IMR-90 (cell line): ENCODE measurements at regions not wholly inside any gene's neighbourhood (a gene's known extent, or its start where the extent isn't known, plus 50 kb on each side); places are given as distances from the start of the nearest gene placed in this dataset.

ENCODE experiments used
- ATAC-seq: fragments of 200-7000 bp; cut with Tn5 transposase; 2 replicates; pipeline ENCODE4 v1.9.1; 2020; ENCODE audit warnings: low read depth, mild to moderate bottlenecking, moderate library complexity
- BruUV-seq: library from RNA; stranded (reverse); fragments of 400-500 nt; replicated peaks from 2 replicates; lab custom pipeline; 2021; lab: Mats Ljungman, UMichigan
- CTCF ChIA-PET: fragments of 300-600 bp; formaldehyde crosslinking; extraction: SDS; loops from one replicate; lab custom pipeline; 2021; ENCODE audit warnings: antibody characterized with exemption; lab: Yijun Ruan, JAX
- POLR2A ChIA-PET: fragments of 300-600 bp; sonication (Branson Sonifier 250); formaldehyde crosslinking; loops from one replicate; lab custom pipeline; 2022; ENCODE audit warnings: antibody characterized with exemption; ENCODE audit not compliant: unreplicated experiment; lab: Charles Lee
- DNase-seq: peaks from one replicate; pipeline ENCODE4 v3.0.0; 2013
- H2AFZ ChIP-seq: replicated peaks from 2 replicates; pipeline ENCODE3; 2013; ENCODE audit warnings: low read length, mild to moderate bottlenecking; ENCODE audit not compliant: poor library complexity
- H2AK5ac ChIP-seq: 2 replicates; pipeline ENCODE4 v1.6.1; 2013; ENCODE audit warnings: low read depth, low read length, inconsistent platforms
- H2AK9ac ChIP-seq: replicated peaks from 2 replicates; pipeline ENCODE3; 2013; ENCODE audit warnings: mild to moderate bottlenecking, low read depth, low read length, moderate library complexity; ENCODE audit not compliant: poor library complexity
- H2BK120ac ChIP-seq: 2 replicates; pipeline ENCODE4 v1.6.1; 2013; ENCODE audit warnings: low read depth, low read length, inconsistent platforms
- H2BK15ac ChIP-seq: 3 replicates; pipeline ENCODE4 v1.6.1; 2013; ENCODE audit warnings: low read depth, low read length, inconsistent platforms
- H2BK20ac ChIP-seq: 2 replicates; pipeline ENCODE4 v1.6.1; 2013; ENCODE audit warnings: low read depth, mild to moderate bottlenecking, inconsistent platforms, low read length, moderate library complexity
- H2BK5ac ChIP-seq: 2 replicates; pipeline ENCODE4 v1.6.1; 2013; ENCODE audit warnings: mild to moderate bottlenecking, low read depth, low read length, inconsistent platforms; ENCODE audit not compliant: poor library complexity, severe bottlenecking
- H3K14ac ChIP-seq: replicated peaks from 2 replicates; pipeline ENCODE4 v1.6.1; 2013; ENCODE audit warnings: low read depth, low read length, inconsistent platforms
- H3K18ac ChIP-seq: 2 replicates; pipeline ENCODE4 v1.6.1; 2013; ENCODE audit warnings: low read depth, low read length, control low read depth
- H3K23ac ChIP-seq: 2 replicates; pipeline ENCODE4 v1.6.1; 2013; ENCODE audit warnings: low read depth, low read length, inconsistent platforms
- H3K27ac ChIP-seq: 2 replicates; pipeline ENCODE4 v1.5.1; 2013; ENCODE audit warnings: mild to moderate bottlenecking, control low read depth, low read length; ENCODE audit not compliant: insufficient read depth
- H3K27me3 ChIP-seq: 2 replicates; pipeline ENCODE4 v1.6.1; 2013; ENCODE audit warnings: low read length; ENCODE audit not compliant: control insufficient read depth, insufficient read depth
- H3K36me3 ChIP-seq: 2 replicates; pipeline ENCODE4 v1.6.1; 2013; ENCODE audit warnings: low read length, mixed read lengths; ENCODE audit not compliant: control insufficient read depth, insufficient read depth
- H3K4ac ChIP-seq: 2 replicates; pipeline ENCODE4 v1.6.1; 2013; ENCODE audit warnings: low read depth, low read length, inconsistent platforms
- H3K4me1 ChIP-seq: 2 replicates; pipeline ENCODE4 v1.6.1; 2013; ENCODE audit warnings: low read length, mixed read lengths; ENCODE audit not compliant: control insufficient read depth, insufficient read depth
- H3K4me2 ChIP-seq: 2 replicates; pipeline ENCODE4 v1.6.1; 2013; ENCODE audit warnings: low read depth, mild to moderate bottlenecking, control low read depth, low read length, moderate library complexity
- H3K4me3 ChIP-seq: 2 replicates; pipeline ENCODE4 v1.5.1; 2013; ENCODE audit warnings: low read depth, mild to moderate bottlenecking, control low read depth, low read length, moderate library complexity; ENCODE audit not compliant: insufficient read depth
- H3K56ac ChIP-seq: 2 replicates; pipeline ENCODE4 v1.6.1; 2013; ENCODE audit warnings: low read length, inconsistent platforms; ENCODE audit not compliant: insufficient read depth; ENCODE audit errors: extremely low read depth
- H3K79me1 ChIP-seq, 2 experiments: 2 replicates each; pipeline ENCODE4 v1.6.1; 2013; ENCODE audit warnings: low read length in 2 of 2, inconsistent platforms in 1 of 2, low read depth in 1 of 2
- H3K9ac ChIP-seq: 2 replicates; pipeline ENCODE4 v1.6.1; 2013; ENCODE audit warnings: low read depth, low read length, control low read depth
- H3K9me1 ChIP-seq: 2 replicates; pipeline ENCODE4 v1.6.1; 2013; ENCODE audit warnings: low read length, inconsistent platforms; ENCODE audit not compliant: insufficient read depth
- H3K9me3 ChIP-seq: 2 replicates; pipeline ENCODE4 v1.6.1; 2013; ENCODE audit warnings: low read length; ENCODE audit not compliant: control insufficient read depth, insufficient read depth
- H4K20me1 ChIP-seq: 2 replicates; pipeline ENCODE4 v1.6.1; 2013; ENCODE audit warnings: low read length, inconsistent platforms; ENCODE audit not compliant: insufficient read depth
- H4K5ac ChIP-seq: 2 replicates; pipeline ENCODE4 v1.6.1; 2013; ENCODE audit warnings: mild to moderate bottlenecking, low read depth, low read length, control low read depth
- H4K8ac ChIP-seq, 2 experiments: 2 replicates each; pipeline ENCODE4 v1.6.1; 2013; ENCODE audit warnings: low read depth in 2 of 2, low read length in 2 of 2, control low read depth in 1 of 2, inconsistent platforms in 1 of 2
- H4K91ac ChIP-seq: 2 replicates; pipeline ENCODE4 v1.6.1; 2013; ENCODE audit warnings: low read depth, low read length, inconsistent platforms; ENCODE audit not compliant: insufficient read depth
- CHD1 ChIP-seq: IDR thresholded peaks from 2 replicates; pipeline ENCODE4 v1.6.1; 2012; ENCODE audit warnings: low read depth, low read length, improper control_type of control experiment
- MAFK ChIP-seq: IDR thresholded peaks from 2 replicates; pipeline ENCODE4 v1.6.1; 2012; ENCODE audit warnings: low read depth, low read length, improper control_type of control experiment
- NFE2L2 ChIP-seq: fragments of 150-350 bp; IDR thresholded peaks from 2 replicates; pipeline ENCODE4 v1.6.1; 2016; ENCODE audit warnings: low read depth, mild to moderate bottlenecking, low read length
- POLR2A ChIP-seq: IDR thresholded peaks from 2 replicates; pipeline ENCODE4 v1.6.1; 2012; ENCODE audit warnings: mild to moderate bottlenecking, low read depth, low read length
- SMC3 ChIP-seq: fragments of 150-350 bp; IDR thresholded peaks from 2 replicates; pipeline ENCODE4 v1.6.1; 2016; ENCODE audit warnings: low read depth, mild to moderate bottlenecking, antibody characterized with exemption, low read length, moderate library complexity
- WGBS, 2 experiments: methylation state at CpG; one replicate each; pipeline versions ENCODE4 v1.1.5 to v1.1.7; 2013; ENCODE audit warnings: missing lambda C conversion rate in 2 of 2; ENCODE audit not compliant: insufficient read length in 1 of 2; ENCODE audit errors: extremely low coverage in 2 of 2; 5-methylcytosine and 5-hydroxymethylcytosine counted together
- dilution Hi-C: fragments of 300-500 bp; cut with HindIII; formaldehyde crosslinking; loops from one replicate; pipeline ENCODE4 v1.14.3; 2018; ENCODE audit warnings: low sequenced_read_pairs; ENCODE audit not compliant: unreplicated experiment
- in situ Hi-C: fragments of 300-500 bp; cut with MboI; formaldehyde crosslinking; loops from 3 replicates; pipeline ENCODE4 v1.14.3; 2019; ENCODE audit warnings: low sequenced_read_pairs, inconsistent platforms, mixed read lengths
- intact Hi-C: fragments of 100-400 bp; cut with micrococcal nuclease; formaldehyde crosslinking; loops from 2 replicates; pipeline ENCODE4 v1.10.0; 2022

- Histone ChIP-seq H3K9me1 (peaks cover 3% of the 10 kb centered on the region; the same call in 1 of the 2 replicates), H3K18ac (no peak overlapping the region), H3K79me1 (no peaks in the 10 kb centered on the region), H4K8ac (no peak overlapping the region), H2BK120ac (no peak overlapping the region), H3K56ac (no peak overlapping the region), H3K27me3 (peaks cover 7% of the 10 kb centered on the region), H3K4me1 (peaks cover 2% of the 10 kb centered on the region; the same call in 1 of the 2 replicates), H3K9me3 (no peaks in the 10 kb centered on the region), H3K14ac (no peak overlapping the region), H4K91ac (no peak overlapping the region), H2AK9ac (no peak overlapping the region), H3K23ac (no peak overlapping the region), H4K20me1 (no peaks in the 10 kb centered on the region), H3K4me2 (no peak overlapping the region), H2BK5ac (no peak overlapping the region), H2BK20ac (no peak overlapping the region), H3K4ac (no peak overlapping the region), H3K4me3 (no peak overlapping the region), H2BK15ac (no peak overlapping the region), H2AFZ (peak overlapping the region; percentile 26), H4K5ac (no peak overlapping the region), H3K36me3 (no peaks in the 10 kb centered on the region), H2AK5ac (no peak overlapping the region), H3K9ac (no peak overlapping the region), H3K27ac (no peak overlapping the region)
- in situ Hi-C loops, result no loop called here
- ChIA-PET CTCF (no interaction called here), POLR2A (no interaction called here)
- ATAC-seq (no peak), DNase-seq (no peak)
- 79% methylated on average over 5 of the region's 6 CpGs; no CpG with 5 or more reads in 1 of the 2 experiments for WGBS, 2 experiments
- no peak for TF ChIP-seq NFE2L2
- no peak for TF ChIP-seq POLR2A
- TF ChIP-seq SMC3, result no peak
- no peak for TF ChIP-seq CHD1
- TF ChIP-seq MAFK, result no peak
- dilution Hi-C loops, result no loop called here
- intact Hi-C loops, result no loop called here
- no TSS peak for BruUV-seq
These were observed 50.9 kb upstream of the RPS6KA2 start for GRCh38 chr6:166677941-166678340.
